ENCODE measurements at regions not wholly inside any gene's neighbourhood (a gene's known extent, or its start where the extent isn't known, plus 50 kb on each side); places are given as distances from the start of the nearest gene placed in this dataset. TPM values are rescaled to one million over a fixed set of nuclear protein-coding genes. Genes with fewer than 3 reads are reported as not detected.
"Not testable (repeated sequence)": the region's sequence is repeated elsewhere in the genome, so short reads cannot be mapped to it uniquely, and the experiment has no call there.

GRCh38 chr6:28838634-28839442, 84.9 kb downstream of the TRIM27 start:
- Histone ChIP-seq H3K9me3 (ENCODE audit: low read depth, low read length) (no peaks in the 10 kb centered on the region), H3K36me3 (ENCODE audit: insufficient read depth, low read length) (no peaks in the 10 kb centered on the region), H3K27ac (ENCODE audit: low read depth, low read length) (peak overlapping the region; percentile 12), H3K4me1 (ENCODE audit: insufficient read depth, low read length) (peaks cover 5% of the 10 kb centered on the region), H3K27me3 (ENCODE audit: insufficient read depth, low read length) (no peaks in the 10 kb centered on the region), H3K4me3 (ENCODE audit: insufficient read depth, low read length) (peak overlapping the region; percentile 75), H4K20me1 (ENCODE audit: insufficient read depth, low read length) (no peaks in the 10 kb centered on the region), H3K4me2 (ENCODE audit: insufficient read depth, low read length) (peak overlapping the region; percentile 84), H3K79me2 (ENCODE audit: insufficient read depth, low read length) (no peaks in the 10 kb centered on the region), H2AFZ (ENCODE audit: low read length) (peak overlapping the region; percentile 87)
- TF ChIP-seq CTCF (IDR thresholded peaks at IDR 0.05; ENCODE audit: extremely low read depth, low read depth, low read length) = peak; percentile 72
- peak; percentile 93 for DNase-seq (ENCODE audit: insufficient read length, low spot score, missing footprints)

GRCh38 chr6:28839443-28840120, 84.2 kb downstream of the TRIM27 start:
- Histone ChIP-seq H3K4me1 (ENCODE audit: insufficient read depth, low read length) (peaks cover 5% of the 10 kb centered on the region), H3K9me3 (ENCODE audit: low read depth, low read length) (no peaks in the 10 kb centered on the region), H3K27me3 (ENCODE audit: insufficient read depth, low read length) (no peaks in the 10 kb centered on the region), H3K4me2 (ENCODE audit: insufficient read depth, low read length) (peak overlapping the region; percentile 84), H3K79me2 (ENCODE audit: insufficient read depth, low read length) (no peaks in the 10 kb centered on the region), H3K36me3 (ENCODE audit: insufficient read depth, low read length) (no peaks in the 10 kb centered on the region), H2AFZ (ENCODE audit: low read length) (peak overlapping the region; percentile 87), H3K4me3 (ENCODE audit: insufficient read depth, low read length) (peak overlapping the region; percentile 75), H3K27ac (ENCODE audit: low read depth, low read length) (no peak overlapping the region), H4K20me1 (ENCODE audit: insufficient read depth, low read length) (no peaks in the 10 kb centered on the region)
- DNase-seq (ENCODE audit: insufficient read length, low spot score, missing footprints) = no peak
- TF ChIP-seq CTCF (IDR thresholded peaks at IDR 0.05; ENCODE audit: extremely low read depth, low read depth, low read length) = no peak

GRCh38 chr6:28841290-28841689, 82.5 kb downstream of the TRIM27 start:
- Histone ChIP-seq H3K79me2 (ENCODE audit: insufficient read depth, low read length) (no peaks in the 10 kb centered on the region), H3K27ac (ENCODE audit: low read depth, low read length) (no peak overlapping the region), H3K36me3 (ENCODE audit: insufficient read depth, low read length) (no peaks in the 10 kb centered on the region), H2AFZ (ENCODE audit: low read length) (no peak overlapping the region), H3K4me2 (ENCODE audit: insufficient read depth, low read length) (no peak overlapping the region), H3K4me1 (ENCODE audit: insufficient read depth, low read length) (peaks cover 5% of the 10 kb centered on the region), H3K27me3 (ENCODE audit: insufficient read depth, low read length) (no peaks in the 10 kb centered on the region), H4K20me1 (ENCODE audit: insufficient read depth, low read length) (no peaks in the 10 kb centered on the region), H3K9me3 (ENCODE audit: low read depth, low read length) (no peaks in the 10 kb centered on the region), H3K4me3 (ENCODE audit: insufficient read depth, low read length) (no peak overlapping the region)
- DNase-seq (ENCODE audit: insufficient read length, low spot score, missing footprints) = no peak
- no peak for TF ChIP-seq CTCF (IDR thresholded peaks at IDR 0.05; ENCODE audit: extremely low read depth, low read depth, low read length)

GRCh38 chr6:28848756-28849155, 75.0 kb downstream of the TRIM27 start:
- H3K27ac ChIP-seq (ENCODE audit: low read depth, low read length) = not testable (repeated sequence)

More at GRCh38 chr6:28848756-28849155, 75.0 kb downstream of the TRIM27 start:
- not testable (repeated sequence) for H3K36me3 ChIP-seq (ENCODE audit: insufficient read depth, low read length); H3K9me3 ChIP-seq (ENCODE audit: low read depth, low read length); H3K4me1 ChIP-seq (ENCODE audit: insufficient read depth, low read length); DNase-seq (ENCODE audit: insufficient read length, low spot score, missing footprints); H3K4me2 ChIP-seq (ENCODE audit: insufficient read depth, low read length); H2AFZ ChIP-seq (ENCODE audit: low read length); H4K20me1 ChIP-seq (ENCODE audit: insufficient read depth, low read length); H3K4me3 ChIP-seq (ENCODE audit: insufficient read depth, low read length); H3K79me2 ChIP-seq (ENCODE audit: insufficient read depth, low read length); H3K27me3 ChIP-seq (ENCODE audit: insufficient read depth, low read length)

Small RNA genes lying in the stretch of these regions (small RNA-seq; reads per million reads assigned to genes)
- gene AL121932.1 = not detected
